GM18519 (cell line): ENCODE measurements at regions not wholly inside any gene's neighbourhood (a gene's known extent, or its start where the extent isn't known, plus 50 kb on each side); places are given as distances from the start of the nearest gene placed in this dataset.
A peak's percentile ranks its signal among the peaks of the same experiment; 100 is the strongest.

Experiments
- ATAC-seq: cut with Tn5 transposase; IDR thresholded peaks from one replicate; pipeline ENCODE4 v1.9.1; 2021; ENCODE audit warnings: mild to moderate bottlenecking, moderate library complexity; ENCODE audit not compliant: unreplicated experiment, low FRiP score

- no peak for ATAC-seq
These were observed 62.4 kb upstream of the CDCA7L start for GRCh38 chr7:22008087-22008486.

GRCh38 chr7:22005151-22005550 is 59.5 kb upstream of the CDCA7L start:
- no peak for ATAC-seq

- no peak for ATAC-seq
These were observed 57.0 kb upstream of the CDCA7L start for GRCh38 chr7:22002726-22003125.

GRCh38 chr7:22001345-22002004 is 55.8 kb upstream of the CDCA7L start:
- peak; percentile 65 for ATAC-seq

GRCh38 chr7:21999896-22000295 is 54.2 kb upstream of the CDCA7L start:
- ATAC-seq, result no peak

GRCh38 chr7:21996641-21997040 is 50.9 kb upstream of the CDCA7L start:
- no peak for ATAC-seq
